Stimulated activated CD8-positive, alpha-beta memory T cell treated with anti-CD3 and anti-CD28 coated beads, Interleukin-4, amount 100 ng/mL, for 48 hours (primary cell): ENCODE measurements at regions not wholly inside any gene's neighbourhood (a gene's known extent, or its start where the extent isn't known, plus 50 kb on each side); places are given as distances from the start of the nearest gene placed in this dataset.
"Not testable (repeated sequence)": the region's sequence is repeated elsewhere in the genome, so short reads cannot be mapped to it uniquely, and the experiment has no call there.

ENCODE experiments used
- DNase-seq: peaks from one replicate; pipeline ENCODE4 v3.0.0-alpha.2; 2020

DNA sequence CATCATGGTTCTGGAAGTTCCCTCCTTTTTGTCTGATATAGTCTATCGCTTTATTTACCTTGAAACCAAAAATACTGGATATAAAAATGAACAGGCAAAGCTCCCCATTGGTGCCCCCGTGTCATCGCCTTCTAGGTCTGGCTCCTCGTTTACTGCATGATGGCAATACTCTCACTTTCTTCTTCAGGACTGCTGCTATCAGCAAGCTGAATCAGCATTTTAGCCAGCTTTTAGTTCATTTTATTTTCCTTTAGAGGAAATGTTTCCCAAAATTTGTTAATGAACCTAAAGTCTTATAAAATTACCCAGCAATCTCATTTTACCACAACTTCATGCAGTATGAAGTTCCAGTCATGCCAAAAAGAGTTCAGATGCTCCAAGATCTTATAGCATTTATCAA, 80.5 kb downstream of the ZIC3 start:
- DNase-seq = no peak

DNA sequence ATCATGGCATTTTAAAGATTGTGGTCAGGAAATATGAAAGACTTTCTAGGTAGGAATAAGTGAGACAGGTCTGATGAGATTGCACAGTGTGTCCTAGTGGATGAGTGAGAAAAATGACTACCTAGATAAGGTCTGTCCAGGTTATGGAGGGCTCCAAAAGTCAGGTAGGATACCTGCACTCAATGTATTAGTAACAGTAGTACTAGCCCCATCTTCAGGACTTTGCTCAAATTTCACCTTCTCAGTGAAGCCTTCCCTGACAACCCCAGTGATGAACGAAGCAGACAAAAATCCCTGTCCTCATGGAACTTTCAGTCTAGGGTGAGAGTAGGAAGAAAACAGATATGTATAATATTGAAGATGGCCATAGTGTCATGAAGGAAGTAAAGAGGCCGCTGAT, 85.7 kb downstream of the ZIC3 start:
- no peak for DNase-seq

DNA sequence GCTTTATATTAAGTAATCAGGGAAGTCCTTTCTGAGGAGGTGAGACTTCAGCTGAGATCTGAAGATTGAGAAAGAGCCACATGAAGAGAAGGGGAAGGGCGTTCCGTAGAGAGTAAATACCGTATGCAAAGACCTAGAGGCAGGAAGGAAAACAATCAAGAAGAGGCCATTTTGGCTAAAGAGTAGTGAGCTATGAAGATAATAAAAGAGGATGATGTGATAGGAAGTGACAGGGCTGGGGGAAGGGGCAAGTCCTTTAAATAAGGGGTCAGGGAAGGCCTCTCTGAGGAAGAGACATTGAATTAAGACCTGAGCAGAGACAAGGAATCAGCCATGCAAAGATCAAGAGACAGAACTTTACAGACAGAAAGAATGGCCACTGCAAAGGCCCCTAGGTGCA, 86.2 kb downstream of the ZIC3 start:
- no peak for DNase-seq

DNA sequence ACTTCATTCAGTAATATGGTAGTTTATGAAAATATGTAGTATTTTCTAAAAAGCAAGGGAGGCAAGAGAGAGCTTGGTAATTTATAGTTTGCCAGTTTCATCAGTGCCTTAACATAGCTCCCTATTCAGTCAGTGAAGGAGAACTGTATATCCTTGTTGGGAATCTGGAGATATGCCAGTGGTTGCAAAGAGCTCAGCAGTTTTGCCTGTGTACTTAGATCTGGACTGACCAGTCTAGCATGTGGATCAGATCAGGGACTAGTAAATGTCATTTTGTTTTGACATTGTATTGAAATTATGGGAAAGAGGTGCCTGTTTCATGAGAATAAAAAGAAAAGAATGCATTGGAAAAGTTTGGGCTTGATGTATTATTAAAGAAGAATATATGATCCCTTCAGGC, 88.6 kb downstream of the ZIC3 start:
- DNase-seq = no peak

DNA sequence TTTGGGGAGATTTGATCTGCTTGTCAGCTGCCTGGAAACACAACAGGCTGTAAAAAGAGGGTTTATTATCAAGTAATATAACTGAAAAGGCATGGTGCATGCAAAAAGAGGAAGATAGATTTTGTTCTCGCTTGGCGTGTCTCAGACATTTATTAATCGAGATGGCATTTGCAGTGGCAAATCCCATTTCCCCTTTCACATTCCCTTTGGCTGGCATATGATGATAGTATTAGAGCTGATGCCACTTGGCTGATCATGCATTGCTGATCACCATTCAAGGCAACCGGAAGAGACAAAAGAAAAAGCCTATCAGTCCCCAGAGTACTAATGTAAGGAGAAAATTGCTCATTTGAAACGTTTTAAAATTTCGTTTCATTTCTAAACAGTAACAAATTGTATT, 101.8 kb downstream of the ZIC3 start:
- no peak for DNase-seq

DNA sequence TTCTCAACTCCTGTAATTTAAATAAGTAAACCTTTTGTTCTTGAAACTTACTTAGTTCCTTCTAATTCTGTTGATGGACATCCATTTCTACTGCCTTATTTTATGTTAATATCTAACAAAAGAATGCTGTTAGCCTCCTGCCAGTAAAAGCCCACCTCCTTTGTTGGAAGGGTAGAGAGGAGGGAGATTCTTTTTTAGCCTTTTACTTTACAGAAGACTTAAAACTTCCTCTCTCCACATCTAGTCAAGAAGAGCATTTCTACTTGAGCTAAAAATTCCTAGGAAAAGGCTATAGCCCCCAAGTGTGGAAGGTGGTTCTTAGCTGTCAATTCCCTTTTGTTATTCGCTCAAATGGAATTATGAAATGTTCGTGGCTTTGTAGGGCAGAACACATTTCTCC, 118.7 kb downstream of the ZIC3 start:
- no peak for DNase-seq

DNA sequence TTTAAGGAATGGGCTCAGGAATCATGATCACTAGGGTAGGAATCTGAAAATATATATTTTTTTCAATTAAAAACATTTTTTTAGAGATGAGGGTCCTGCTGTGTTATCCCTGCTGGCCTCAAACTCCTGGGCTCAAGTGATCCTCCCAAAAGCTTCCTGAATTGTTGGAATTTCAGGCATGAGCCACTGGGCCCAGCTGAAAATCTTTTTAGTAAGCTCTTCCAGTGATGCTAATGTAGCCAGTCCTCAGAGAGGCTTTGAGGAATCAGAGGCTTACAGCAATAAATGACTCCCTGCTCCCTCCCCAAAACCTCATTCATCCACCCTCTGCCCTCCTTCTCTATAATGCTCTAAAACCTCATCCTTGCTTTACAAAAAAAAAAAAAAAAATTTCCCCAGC, 129.5 kb downstream of the ZIC3 start:
- DNase-seq = no peak

DNA sequence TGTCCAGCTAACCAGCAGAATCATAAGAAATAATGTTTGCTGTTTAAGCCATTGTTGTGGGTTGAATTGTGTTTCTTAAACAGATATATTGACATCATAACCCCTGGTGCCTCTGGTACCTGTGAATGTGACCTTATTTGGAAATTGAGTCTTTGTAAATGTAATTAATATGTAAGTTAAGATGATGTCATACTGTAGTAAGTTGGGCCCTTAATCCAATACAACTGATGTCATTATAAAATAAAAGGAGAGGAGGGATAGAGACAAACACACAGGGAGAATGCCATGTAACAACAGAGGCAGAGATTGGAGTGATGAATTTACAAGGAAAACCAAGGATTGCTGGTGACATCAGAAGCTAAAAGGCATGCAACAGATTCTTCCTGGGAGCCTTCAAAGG, 141.4 kb downstream of the ZIC3 start:
- no peak for DNase-seq

DNA sequence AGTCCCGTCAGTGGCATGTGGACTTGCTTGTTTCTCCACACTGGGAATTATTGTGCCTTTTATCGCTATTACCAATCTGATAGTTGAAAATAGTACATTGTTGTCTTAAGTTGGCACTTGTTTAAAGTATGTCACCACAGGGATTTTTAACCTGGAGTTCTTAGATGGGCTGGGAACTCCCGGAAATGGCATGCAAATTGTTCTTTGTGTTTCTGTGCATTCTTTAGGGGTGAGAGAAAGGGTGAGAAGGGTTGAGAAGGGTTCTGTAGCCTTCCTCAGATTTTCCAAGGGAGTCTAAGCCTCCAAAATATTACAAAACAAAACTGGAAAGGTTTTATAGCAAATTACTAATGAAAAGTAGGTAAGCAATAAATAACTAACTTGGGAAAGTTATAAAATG, 176.9 kb downstream of the ZIC3 start:
- DNase-seq = no peak

DNA sequence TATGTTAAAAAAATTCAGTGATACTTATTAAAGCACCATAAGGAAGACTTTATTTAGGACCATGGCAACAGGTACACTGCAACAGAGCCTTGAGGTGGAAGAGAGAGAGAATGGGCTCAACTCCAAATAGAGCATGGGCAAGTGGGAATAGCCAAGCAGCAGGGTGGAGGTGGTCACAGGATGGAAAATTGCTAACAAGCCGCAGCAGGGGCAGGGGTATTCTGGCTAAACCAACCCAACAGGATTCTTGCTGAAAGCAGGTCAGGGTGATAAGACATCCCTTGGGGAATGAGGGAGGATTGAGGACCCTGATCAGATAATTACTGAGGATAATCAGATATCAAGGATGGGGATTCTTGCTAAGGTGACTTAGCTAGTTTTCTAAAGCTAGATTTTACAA, 177.5 kb downstream of the ZIC3 start:
- no peak for DNase-seq

DNA sequence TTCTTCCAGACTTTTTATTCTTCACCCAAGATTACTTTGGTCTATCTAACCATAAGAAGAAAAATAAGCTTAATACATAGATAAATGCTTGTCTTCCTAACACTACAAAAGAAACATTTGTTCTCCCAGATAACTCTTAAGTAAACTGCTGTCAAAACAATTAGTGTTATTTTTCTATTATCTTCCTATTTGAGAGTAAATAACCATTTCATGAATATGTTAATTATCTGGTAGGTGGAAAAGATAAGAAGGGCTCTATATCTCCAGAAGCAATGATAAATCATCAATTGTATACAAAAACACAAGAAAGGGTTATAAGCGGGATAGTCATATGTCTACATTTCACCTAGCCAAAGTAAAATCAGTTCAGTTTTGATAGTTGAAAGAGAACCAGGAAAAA, 180.4 kb downstream of the ZIC3 start:
- no peak for DNase-seq

DNA sequence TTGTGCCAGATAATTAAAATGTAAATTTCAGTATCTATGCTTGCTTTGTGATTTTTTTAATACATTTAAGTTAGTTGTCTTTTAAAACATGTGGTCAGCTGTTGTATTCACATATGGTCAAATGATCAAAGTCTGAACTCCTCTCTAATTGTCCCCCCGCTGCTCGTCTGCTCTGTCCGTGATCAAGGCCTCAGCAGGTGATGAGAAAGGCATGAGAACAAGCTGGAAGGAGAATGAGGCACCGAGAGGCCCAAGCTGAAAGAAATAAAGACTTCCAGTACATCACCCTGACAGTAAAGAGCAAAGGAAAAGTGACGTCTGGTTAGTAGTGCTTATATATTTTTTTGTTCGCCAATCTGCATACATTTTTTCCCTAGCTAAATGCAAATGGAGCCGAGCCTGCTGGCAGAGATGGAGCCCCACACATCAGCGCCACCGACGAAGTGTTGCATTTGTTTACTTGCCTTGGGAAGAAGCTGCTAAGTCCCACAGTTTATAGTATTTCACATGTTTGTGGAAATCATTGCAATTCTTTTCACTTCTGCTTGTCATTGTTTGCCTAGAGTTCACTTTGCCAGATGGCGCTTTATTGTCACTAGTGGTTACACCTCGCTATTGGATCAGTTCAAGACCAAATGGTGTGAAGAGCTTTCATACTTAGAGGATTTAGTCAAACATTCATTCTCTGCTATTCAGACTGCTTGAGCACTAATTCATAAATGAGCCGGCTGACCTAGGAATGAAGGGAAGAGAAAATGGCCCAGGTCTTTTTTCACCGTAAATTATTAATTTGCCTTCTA, 181.5 kb downstream of the ZIC3 start:
- DNase-seq = no peak

DNA sequence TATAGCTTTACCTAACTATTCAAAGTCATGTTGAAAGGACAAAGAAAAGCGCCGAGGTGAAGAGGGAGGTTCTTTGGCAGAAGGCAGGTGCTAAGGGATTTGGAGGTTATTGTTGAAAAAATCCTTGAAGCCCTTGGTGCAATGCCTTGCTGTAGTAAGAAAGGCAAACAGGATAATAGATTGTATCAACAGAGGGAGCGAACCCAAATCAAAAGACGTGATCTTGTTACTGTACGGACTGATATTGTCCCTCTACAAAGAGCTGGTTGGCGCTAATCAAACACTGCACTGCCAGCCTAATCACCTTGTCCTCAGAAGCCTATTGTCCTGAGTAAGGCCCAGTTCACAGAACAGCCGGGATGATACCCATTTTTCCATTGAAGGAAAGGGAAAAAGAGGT, 182.9 kb downstream of the ZIC3 start:
- no peak for DNase-seq

DNA sequence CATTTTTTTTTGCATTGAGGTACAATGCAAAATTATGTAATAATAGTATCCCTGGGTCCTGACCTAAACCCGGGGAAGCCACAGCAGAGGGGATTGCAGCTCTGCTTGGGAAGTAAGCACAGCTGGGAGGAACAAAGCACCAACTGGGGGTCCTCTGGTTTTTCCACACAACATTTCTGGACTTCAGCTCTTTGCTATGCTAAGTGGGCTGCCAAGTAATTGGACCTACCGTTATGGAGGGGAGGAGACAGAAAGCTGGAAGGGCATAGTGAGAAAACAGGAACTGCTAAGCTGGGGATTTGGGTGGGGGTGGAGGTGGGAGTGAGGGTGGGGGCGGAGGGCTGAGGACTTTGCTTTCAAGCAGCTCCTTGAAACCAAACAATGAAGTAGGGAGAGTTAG, 183.3 kb downstream of the ZIC3 start:
- DNase-seq = no peak

DNA sequence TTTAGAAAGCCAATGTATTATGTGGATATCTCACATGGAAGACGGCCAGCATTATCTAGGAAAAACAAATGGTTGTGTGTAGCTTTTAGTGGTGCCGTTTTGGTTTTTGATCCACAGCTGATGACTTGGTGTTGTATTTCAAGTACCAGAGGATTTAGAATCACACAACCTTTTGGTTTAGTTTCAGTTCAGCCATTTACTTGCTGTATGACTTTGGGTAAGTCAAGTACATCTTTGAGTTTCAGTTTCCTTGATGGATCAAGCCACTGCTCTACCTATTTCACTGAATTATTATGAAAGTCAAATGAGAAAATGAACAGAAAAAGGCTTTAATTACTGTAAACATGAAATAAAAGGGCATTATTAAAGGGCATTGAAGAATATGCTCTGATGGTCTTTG, 205.6 kb downstream of the ZIC3 start:
- DNase-seq = no peak

DNA sequence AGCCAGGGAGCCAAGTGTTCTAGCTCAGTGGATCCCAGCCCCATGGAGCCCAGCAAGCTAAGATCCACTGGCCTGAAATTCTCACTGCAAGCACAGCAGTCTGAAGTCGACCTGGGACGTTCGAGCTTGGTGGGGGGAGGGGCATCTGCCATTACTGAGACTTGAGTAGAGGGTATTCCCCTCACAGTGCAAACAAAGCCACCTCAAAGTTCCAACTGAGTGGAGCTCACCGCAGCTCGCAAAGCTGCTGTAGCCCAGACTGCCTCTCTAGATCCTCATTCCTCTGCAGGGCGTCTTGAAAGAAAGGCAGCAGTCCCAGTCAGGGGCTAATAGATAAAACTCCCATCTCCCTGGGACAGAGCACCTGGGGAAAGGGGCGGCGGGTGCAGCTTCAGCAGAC, 226.3 kb downstream of the ZIC3 start:
- no peak for DNase-seq

DNA sequence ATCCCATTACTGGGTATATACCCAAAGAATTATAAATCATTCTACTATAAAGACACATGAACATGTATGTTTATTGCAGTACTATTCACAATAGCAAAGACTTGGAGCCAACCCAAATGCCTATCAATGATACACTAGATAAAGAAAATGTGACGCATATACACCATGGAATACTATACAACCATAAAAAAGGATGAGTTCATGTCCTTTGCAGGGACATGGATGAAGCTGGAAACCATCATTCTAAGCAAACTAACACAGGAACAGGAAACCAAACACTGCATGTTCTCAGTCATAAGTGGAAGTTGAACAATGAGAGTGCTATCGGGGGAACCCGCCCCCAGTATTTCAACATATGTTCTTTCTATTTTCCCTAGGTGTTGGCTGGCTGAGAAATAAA, 232.0 kb downstream of the ZIC3 start:
- not testable (repeated sequence) for DNase-seq

DNA sequence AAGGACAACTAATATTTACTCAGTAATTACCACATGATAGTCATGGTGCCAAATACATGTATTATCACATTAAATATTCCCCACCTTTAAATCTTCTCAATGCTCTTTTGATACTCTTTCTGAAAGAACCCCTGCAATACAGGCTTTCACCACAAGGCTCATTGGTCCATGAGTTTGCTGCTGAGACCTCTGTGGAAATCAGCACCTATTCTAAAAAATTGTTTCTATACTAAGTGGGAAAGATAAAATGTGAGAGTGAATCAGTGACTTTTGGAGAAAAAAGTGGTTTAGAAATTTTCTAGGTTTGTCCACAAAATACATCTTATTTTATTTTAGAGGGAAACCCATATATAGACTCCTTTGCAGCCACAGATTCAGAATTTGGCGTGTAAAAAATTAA, 257.3 kb downstream of the ZIC3 start:
- DNase-seq = no peak

DNA sequence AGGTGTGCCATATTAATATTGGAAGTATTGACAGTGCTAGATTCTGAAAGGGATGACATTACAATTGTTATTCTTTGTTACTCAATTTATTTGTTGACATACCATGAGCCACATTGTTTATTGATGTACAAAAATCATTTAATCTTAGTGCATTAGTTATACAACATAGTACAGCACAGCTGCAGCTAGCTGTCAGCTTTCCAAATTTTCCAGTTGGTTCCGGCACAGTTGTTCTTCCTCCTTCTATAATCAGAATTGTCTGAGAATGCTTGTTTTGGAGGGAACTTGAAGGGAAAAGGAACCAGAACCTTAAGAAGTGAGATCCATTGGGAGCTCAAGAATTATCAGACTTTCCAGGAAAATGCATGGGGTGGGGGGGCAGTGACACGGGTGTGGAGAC, 281.4 kb downstream of the ZIC3 start:
- no peak for DNase-seq

DNA sequence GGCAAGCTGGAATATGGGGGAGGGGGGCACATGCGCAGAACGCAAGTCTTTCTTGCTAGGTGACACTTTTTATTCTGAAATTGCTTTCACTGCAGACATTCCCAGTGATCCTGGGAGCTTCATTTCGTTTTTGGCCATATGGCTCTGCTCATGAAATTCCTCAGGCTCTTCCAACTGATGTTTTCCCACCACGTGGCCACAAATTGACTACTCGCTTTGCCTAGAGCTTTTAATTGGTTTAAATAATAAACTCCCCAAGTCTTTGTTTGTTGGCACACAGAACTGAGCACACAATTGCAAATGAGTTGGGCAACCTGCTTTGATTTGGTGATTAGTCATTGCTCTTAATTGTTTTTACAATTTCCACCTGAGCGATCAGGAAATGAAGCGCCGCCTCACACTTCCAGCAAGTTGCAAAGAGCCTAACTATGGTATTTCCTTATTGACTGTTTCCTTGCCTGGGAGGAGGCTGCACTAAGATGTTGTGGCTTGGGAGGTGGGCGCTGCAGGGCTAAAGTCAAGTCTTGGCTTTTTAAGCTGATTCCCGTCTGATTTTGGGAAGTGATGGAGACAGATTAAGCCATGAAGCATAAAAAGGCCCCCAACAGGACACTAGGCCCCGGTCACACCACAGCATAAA, 282.5 kb downstream of the ZIC3 start:
- DNase-seq = no peak

DNA sequence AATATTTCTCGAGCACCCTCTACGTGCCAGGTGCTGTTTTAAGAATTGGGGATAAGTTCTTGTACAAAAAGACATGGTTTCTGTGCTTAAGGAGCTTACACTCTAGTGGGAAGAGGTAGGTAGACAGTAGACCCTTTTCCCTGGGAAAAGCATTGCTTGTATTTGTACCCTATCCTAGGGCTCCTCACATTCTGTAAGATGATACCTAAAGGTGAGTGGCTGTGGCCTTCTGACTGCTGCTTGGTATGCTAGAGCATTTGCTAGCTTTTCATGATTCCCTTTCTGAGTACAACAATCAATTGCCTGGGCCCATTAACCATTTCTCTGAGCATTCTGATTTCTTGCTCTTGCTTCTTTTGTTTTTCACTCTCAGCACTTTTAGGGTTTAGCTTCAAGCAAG, 286.6 kb downstream of the ZIC3 start:
- no peak for DNase-seq

DNA sequence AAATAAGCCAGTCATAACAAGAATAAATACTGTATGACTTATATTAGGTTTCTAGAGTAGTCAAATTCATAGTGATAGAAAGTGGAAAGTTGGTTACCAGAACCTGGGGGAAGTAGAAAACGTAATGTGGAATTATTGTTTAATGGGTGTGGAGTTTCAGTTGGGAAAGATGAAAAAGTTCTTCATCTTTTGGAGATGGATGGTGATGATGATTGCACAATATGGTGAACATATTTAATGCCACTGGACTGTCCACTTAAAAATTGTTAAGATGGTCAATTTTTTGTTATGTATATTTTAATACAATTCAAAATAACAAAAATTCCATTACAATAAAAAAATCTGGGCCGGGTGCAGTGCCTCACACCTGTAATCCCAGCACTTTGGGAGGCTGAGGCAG, 289.6 kb downstream of the ZIC3 start:
- DNase-seq = no peak

DNA sequence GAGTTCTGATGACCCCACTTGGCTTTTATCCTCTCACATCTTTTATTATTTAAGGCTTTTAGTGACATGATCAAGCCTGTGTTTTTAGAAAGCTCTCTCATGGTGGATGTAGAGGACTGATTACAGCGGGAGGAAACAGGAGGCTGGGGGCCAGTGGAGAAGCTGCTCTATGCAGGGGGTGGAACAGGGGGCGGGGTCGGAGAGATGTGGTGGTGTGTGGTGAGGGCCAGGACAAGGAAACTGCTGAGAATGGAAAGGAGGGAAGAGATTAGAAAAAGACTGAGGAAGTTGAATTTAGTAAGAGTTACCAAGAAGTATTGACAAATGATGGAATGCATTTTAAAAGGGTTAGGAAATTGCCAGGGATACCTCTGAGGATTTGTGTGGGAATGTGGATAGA, 292.2 kb downstream of the ZIC3 start:
- no peak for DNase-seq

DNA sequence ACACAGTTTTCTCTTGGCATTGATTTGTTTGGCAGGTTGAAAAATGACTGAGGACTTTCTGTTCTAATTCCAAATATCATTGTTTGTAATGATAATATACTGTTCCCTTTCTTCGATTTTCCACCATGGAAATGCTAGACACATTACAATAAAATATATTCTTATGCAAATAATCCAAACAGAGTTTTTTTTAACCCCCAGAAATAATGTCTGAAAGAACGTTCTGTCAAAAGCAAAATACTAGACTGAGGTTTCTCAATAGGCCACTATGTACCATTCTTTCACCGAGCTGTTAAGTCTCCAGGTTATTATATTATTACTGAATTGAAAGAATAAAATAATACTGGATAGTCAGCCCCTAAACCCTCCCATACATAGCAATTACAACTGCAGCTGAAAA, 312.5 kb downstream of the ZIC3 start:
- DNase-seq = no peak

DNA sequence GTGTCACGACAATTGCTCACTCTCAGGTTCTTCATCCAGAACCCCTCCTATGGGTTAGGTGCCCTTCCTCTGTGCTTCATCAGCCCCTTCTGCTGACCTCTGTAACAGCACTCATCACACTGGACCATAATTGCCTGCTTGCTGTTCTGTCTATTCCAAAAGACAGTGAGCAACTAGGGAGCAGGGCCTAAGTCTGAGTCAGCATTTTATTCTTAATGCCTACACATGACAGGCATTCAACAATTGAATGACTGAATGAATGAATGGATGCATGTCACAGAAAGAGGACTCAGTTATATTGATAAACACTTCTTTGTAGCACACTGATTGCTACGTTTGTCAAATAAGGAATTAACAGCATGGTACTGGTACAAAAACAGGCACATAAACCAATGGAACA, 317.0 kb downstream of the ZIC3 start:
- DNase-seq = no peak
